IMR-90 (cell line): ENCODE measurements at regions not wholly inside any gene's neighbourhood (a gene's known extent, or its start where the extent isn't known, plus 50 kb on each side); places are given as distances from the start of the nearest gene placed in this dataset.

ENCODE experiments used
- ATAC-seq: fragments of 200-7000 bp; cut with Tn5 transposase; 2 replicates; pipeline ENCODE4 v1.9.1; 2020; ENCODE audit warnings: low read depth, mild to moderate bottlenecking, moderate library complexity
- BruUV-seq: library from RNA; stranded (reverse); fragments of 400-500 nt; replicated peaks from 2 replicates; lab custom pipeline; 2021; lab: Mats Ljungman, UMichigan
- CTCF ChIA-PET: fragments of 300-600 bp; formaldehyde crosslinking; extraction: SDS; loops from one replicate; lab custom pipeline; 2021; ENCODE audit warnings: antibody characterized with exemption; lab: Yijun Ruan, JAX
- POLR2A ChIA-PET: fragments of 300-600 bp; sonication (Branson Sonifier 250); formaldehyde crosslinking; loops from one replicate; lab custom pipeline; 2022; ENCODE audit warnings: antibody characterized with exemption; ENCODE audit not compliant: unreplicated experiment; lab: Charles Lee
- DNase-seq: peaks from one replicate; pipeline ENCODE4 v3.0.0; 2013
- H2AFZ ChIP-seq: replicated peaks from 2 replicates; pipeline ENCODE3; 2013; ENCODE audit warnings: low read length, mild to moderate bottlenecking; ENCODE audit not compliant: poor library complexity
- H2AK5ac ChIP-seq: 2 replicates; pipeline ENCODE4 v1.6.1; 2013; ENCODE audit warnings: low read depth, low read length, inconsistent platforms
- H2AK9ac ChIP-seq: replicated peaks from 2 replicates; pipeline ENCODE3; 2013; ENCODE audit warnings: mild to moderate bottlenecking, low read depth, low read length, moderate library complexity; ENCODE audit not compliant: poor library complexity
- H2BK120ac ChIP-seq: 2 replicates; pipeline ENCODE4 v1.6.1; 2013; ENCODE audit warnings: low read depth, low read length, inconsistent platforms
- H2BK15ac ChIP-seq: 3 replicates; pipeline ENCODE4 v1.6.1; 2013; ENCODE audit warnings: low read depth, low read length, inconsistent platforms
- H2BK20ac ChIP-seq: 2 replicates; pipeline ENCODE4 v1.6.1; 2013; ENCODE audit warnings: low read depth, mild to moderate bottlenecking, inconsistent platforms, low read length, moderate library complexity
- H2BK5ac ChIP-seq: 2 replicates; pipeline ENCODE4 v1.6.1; 2013; ENCODE audit warnings: mild to moderate bottlenecking, low read depth, low read length, inconsistent platforms; ENCODE audit not compliant: poor library complexity, severe bottlenecking
- H3K14ac ChIP-seq: replicated peaks from 2 replicates; pipeline ENCODE4 v1.6.1; 2013; ENCODE audit warnings: low read depth, low read length, inconsistent platforms
- H3K18ac ChIP-seq: 2 replicates; pipeline ENCODE4 v1.6.1; 2013; ENCODE audit warnings: low read depth, low read length, control low read depth
- H3K23ac ChIP-seq: 2 replicates; pipeline ENCODE4 v1.6.1; 2013; ENCODE audit warnings: low read depth, low read length, inconsistent platforms
- H3K27ac ChIP-seq: 2 replicates; pipeline ENCODE4 v1.5.1; 2013; ENCODE audit warnings: mild to moderate bottlenecking, control low read depth, low read length; ENCODE audit not compliant: insufficient read depth
- H3K27me3 ChIP-seq: 2 replicates; pipeline ENCODE4 v1.6.1; 2013; ENCODE audit warnings: low read length; ENCODE audit not compliant: control insufficient read depth, insufficient read depth
- H3K36me3 ChIP-seq: 2 replicates; pipeline ENCODE4 v1.6.1; 2013; ENCODE audit warnings: low read length, mixed read lengths; ENCODE audit not compliant: control insufficient read depth, insufficient read depth
- H3K4ac ChIP-seq: 2 replicates; pipeline ENCODE4 v1.6.1; 2013; ENCODE audit warnings: low read depth, low read length, inconsistent platforms
- H3K4me1 ChIP-seq: 2 replicates; pipeline ENCODE4 v1.6.1; 2013; ENCODE audit warnings: low read length, mixed read lengths; ENCODE audit not compliant: control insufficient read depth, insufficient read depth
- H3K4me2 ChIP-seq: 2 replicates; pipeline ENCODE4 v1.6.1; 2013; ENCODE audit warnings: low read depth, mild to moderate bottlenecking, control low read depth, low read length, moderate library complexity
- H3K4me3 ChIP-seq: 2 replicates; pipeline ENCODE4 v1.5.1; 2013; ENCODE audit warnings: low read depth, mild to moderate bottlenecking, control low read depth, low read length, moderate library complexity; ENCODE audit not compliant: insufficient read depth
- H3K56ac ChIP-seq: 2 replicates; pipeline ENCODE4 v1.6.1; 2013; ENCODE audit warnings: low read length, inconsistent platforms; ENCODE audit not compliant: insufficient read depth; ENCODE audit errors: extremely low read depth
- H3K79me1 ChIP-seq, 2 experiments: 2 replicates each; pipeline ENCODE4 v1.6.1; 2013; ENCODE audit warnings: low read length in 2 of 2, inconsistent platforms in 1 of 2, low read depth in 1 of 2
- H3K9ac ChIP-seq: 2 replicates; pipeline ENCODE4 v1.6.1; 2013; ENCODE audit warnings: low read depth, low read length, control low read depth
- H3K9me1 ChIP-seq: 2 replicates; pipeline ENCODE4 v1.6.1; 2013; ENCODE audit warnings: low read length, inconsistent platforms; ENCODE audit not compliant: insufficient read depth
- H3K9me3 ChIP-seq: 2 replicates; pipeline ENCODE4 v1.6.1; 2013; ENCODE audit warnings: low read length; ENCODE audit not compliant: control insufficient read depth, insufficient read depth
- H4K20me1 ChIP-seq: 2 replicates; pipeline ENCODE4 v1.6.1; 2013; ENCODE audit warnings: low read length, inconsistent platforms; ENCODE audit not compliant: insufficient read depth
- H4K5ac ChIP-seq: 2 replicates; pipeline ENCODE4 v1.6.1; 2013; ENCODE audit warnings: mild to moderate bottlenecking, low read depth, low read length, control low read depth
- H4K8ac ChIP-seq, 2 experiments: 2 replicates each; pipeline ENCODE4 v1.6.1; 2013; ENCODE audit warnings: low read depth in 2 of 2, low read length in 2 of 2, control low read depth in 1 of 2, inconsistent platforms in 1 of 2
- H4K91ac ChIP-seq: 2 replicates; pipeline ENCODE4 v1.6.1; 2013; ENCODE audit warnings: low read depth, low read length, inconsistent platforms; ENCODE audit not compliant: insufficient read depth
- CEBPB ChIP-seq: IDR thresholded peaks from 2 replicates; pipeline ENCODE4 v1.6.1; 2012; ENCODE audit warnings: low read depth, low read length, improper control_type of control experiment
- NFE2L2 ChIP-seq: fragments of 150-350 bp; IDR thresholded peaks from 2 replicates; pipeline ENCODE4 v1.6.1; 2016; ENCODE audit warnings: low read depth, mild to moderate bottlenecking, low read length
- POLR2A ChIP-seq: IDR thresholded peaks from 2 replicates; pipeline ENCODE4 v1.6.1; 2012; ENCODE audit warnings: mild to moderate bottlenecking, low read depth, low read length
- RAD21 ChIP-seq: IDR thresholded peaks from 2 replicates; pipeline ENCODE4 v1.6.1; 2012; ENCODE audit warnings: low read length, improper control_type of control experiment
- RCOR1 ChIP-seq: IDR thresholded peaks from 2 replicates; pipeline ENCODE4 v1.6.1; 2012; ENCODE audit warnings: mild to moderate bottlenecking, low read length, improper control_type of control experiment; ENCODE audit not compliant: insufficient replicate concordance
- RFX5 ChIP-seq: IDR thresholded peaks from 2 replicates; pipeline ENCODE4 v1.8.0; 2012; ENCODE audit warnings: low read depth, mild to moderate bottlenecking, low read length, moderate library complexity
- SMC3 ChIP-seq: fragments of 150-350 bp; IDR thresholded peaks from 2 replicates; pipeline ENCODE4 v1.6.1; 2016; ENCODE audit warnings: low read depth, mild to moderate bottlenecking, antibody characterized with exemption, low read length, moderate library complexity
- USF2 ChIP-seq: fragments of 150-350 bp; IDR thresholded peaks from 2 replicates; pipeline ENCODE4 v1.6.1; 2017; ENCODE audit warnings: mild to moderate bottlenecking, antibody characterized with exemption, low read length, low read depth
- WGBS, 2 experiments: methylation state at CpG; one replicate each; pipeline versions ENCODE4 v1.1.5 to v1.1.7; 2013; ENCODE audit warnings: missing lambda C conversion rate in 2 of 2; ENCODE audit not compliant: insufficient read length in 1 of 2; ENCODE audit errors: extremely low coverage in 2 of 2; 5-methylcytosine and 5-hydroxymethylcytosine counted together
- dilution Hi-C: fragments of 300-500 bp; cut with HindIII; formaldehyde crosslinking; loops from one replicate; pipeline ENCODE4 v1.14.3; 2018; ENCODE audit warnings: low sequenced_read_pairs; ENCODE audit not compliant: unreplicated experiment
- in situ Hi-C: fragments of 300-500 bp; cut with MboI; formaldehyde crosslinking; loops from 3 replicates; pipeline ENCODE4 v1.14.3; 2019; ENCODE audit warnings: low sequenced_read_pairs, inconsistent platforms, mixed read lengths
- intact Hi-C: fragments of 100-400 bp; cut with micrococcal nuclease; formaldehyde crosslinking; loops from 2 replicates; pipeline ENCODE4 v1.10.0; 2022
- TF ChIP-seq, protein P1 (sequence below): fragments of 150-350 bp; IDR thresholded peaks from 2 replicates; pipeline ENCODE4 v1.6.1; 2016; ENCODE audit warnings: low read depth, mild to moderate bottlenecking, low read length, moderate library complexity, borderline replicate concordance
- TF ChIP-seq, protein P2 (sequence below): conservative IDR thresholded peaks from 2 replicates; pipeline ENCODE4 v1.5.1; 2012; ENCODE audit warnings: mild to moderate bottlenecking, low read depth, low read length, improper control_type of control experiment

DNA sequence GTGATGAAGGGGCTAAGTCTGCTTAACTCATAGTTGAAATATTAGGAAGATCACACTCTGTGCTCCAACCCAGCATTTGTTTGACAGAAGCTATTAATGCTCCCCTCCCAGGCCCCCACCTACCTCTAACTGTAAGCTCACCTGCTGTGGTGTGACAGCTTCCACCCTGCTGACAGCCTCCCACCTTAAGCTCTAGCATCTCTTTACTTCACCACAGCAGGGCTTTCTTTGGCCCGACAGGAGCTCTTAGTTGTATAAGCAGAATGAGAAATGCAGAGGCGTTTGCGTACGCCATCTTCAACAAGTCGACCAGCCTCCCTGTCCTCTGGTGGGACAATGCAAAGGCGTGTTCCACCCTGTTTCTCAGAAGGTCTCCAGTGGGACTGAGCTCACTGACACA lies 80.1 kb upstream of the OSBPL8 start:
- no peak overlapping the region for H3K14ac ChIP-seq
- H4K5ac ChIP-seq: no peak overlapping the region
- CTCF ChIA-PET: no interaction called here
- peak overlapping the region; percentile 39 for H2AFZ ChIP-seq
- no peak for ATAC-seq
- H3K9ac ChIP-seq: no peak overlapping the region
- peaks cover 11% of the 10 kb centered on the region; the same call in 1 of the 2 replicates for H3K4me1 ChIP-seq
- peaks cover 11% of the 10 kb centered on the region for H3K9me1 ChIP-seq
- no peak overlapping the region for H3K4me3 ChIP-seq
- H2BK20ac ChIP-seq: no peak overlapping the region
- H3K79me1 ChIP-seq: no peaks in the 10 kb centered on the region
- no peak overlapping the region for H3K56ac ChIP-seq
- no peaks in the 10 kb centered on the region for H3K36me3 ChIP-seq
- no TSS peak for BruUV-seq
- H3K4me2 ChIP-seq: no peak overlapping the region
- H2BK15ac ChIP-seq: no peak overlapping the region; the same call in 2 of the 3 replicates
- no peak overlapping the region for H2BK5ac ChIP-seq
- no peak overlapping the region for H3K23ac ChIP-seq
- no peaks in the 10 kb centered on the region for H4K20me1 ChIP-seq
- H4K8ac ChIP-seq: no peak overlapping the region
- POLR2A ChIA-PET: no interaction called here
- intact Hi-C loops: no loop called here
- in situ Hi-C loops: no loop called here
- no peak overlapping the region; the same call in 1 of the 2 replicates for H2AK5ac ChIP-seq
- no CpG with 5 or more reads among the region's 6 CpGs for WGBS, 2 experiments
- TF ChIP-seq NFE2L2 (no peak), USF2 (no peak), RCOR1 (no peak), POLR2A (no peak), SMC3 (no peak), RAD21 (no peak), RFX5 (no peak), CEBPB (no peak)
- TF ChIP-seq, protein P1, sequence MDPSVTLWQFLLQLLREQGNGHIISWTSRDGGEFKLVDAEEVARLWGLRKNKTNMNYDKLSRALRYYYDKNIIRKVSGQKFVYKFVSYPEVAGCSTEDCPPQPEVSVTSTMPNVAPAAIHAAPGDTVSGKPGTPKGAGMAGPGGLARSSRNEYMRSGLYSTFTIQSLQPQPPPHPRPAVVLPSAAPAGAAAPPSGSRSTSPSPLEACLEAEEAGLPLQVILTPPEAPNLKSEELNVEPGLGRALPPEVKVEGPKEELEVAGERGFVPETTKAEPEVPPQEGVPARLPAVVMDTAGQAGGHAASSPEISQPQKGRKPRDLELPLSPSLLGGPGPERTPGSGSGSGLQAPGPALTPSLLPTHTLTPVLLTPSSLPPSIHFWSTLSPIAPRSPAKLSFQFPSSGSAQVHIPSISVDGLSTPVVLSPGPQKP: no peak
- TF ChIP-seq, protein P2, sequence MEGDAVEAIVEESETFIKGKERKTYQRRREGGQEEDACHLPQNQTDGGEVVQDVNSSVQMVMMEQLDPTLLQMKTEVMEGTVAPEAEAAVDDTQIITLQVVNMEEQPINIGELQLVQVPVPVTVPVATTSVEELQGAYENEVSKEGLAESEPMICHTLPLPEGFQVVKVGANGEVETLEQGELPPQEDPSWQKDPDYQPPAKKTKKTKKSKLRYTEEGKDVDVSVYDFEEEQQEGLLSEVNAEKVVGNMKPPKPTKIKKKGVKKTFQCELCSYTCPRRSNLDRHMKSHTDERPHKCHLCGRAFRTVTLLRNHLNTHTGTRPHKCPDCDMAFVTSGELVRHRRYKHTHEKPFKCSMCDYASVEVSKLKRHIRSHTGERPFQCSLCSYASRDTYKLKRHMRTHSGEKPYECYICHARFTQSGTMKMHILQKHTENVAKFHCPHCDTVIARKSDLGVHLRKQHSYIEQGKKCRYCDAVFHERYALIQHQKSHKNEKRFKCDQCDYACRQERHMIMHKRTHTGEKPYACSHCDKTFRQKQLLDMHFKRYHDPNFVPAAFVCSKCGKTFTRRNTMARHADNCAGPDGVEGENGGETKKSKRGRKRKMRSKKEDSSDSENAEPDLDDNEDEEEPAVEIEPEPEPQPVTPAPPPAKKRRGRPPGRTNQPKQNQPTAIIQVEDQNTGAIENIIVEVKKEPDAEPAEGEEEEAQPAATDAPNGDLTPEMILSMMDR: no peak
- no peak overlapping the region for H3K27ac ChIP-seq
- no peak for DNase-seq
- H2AK9ac ChIP-seq: peak overlapping the region; percentile 7
- no peak overlapping the region for H3K18ac ChIP-seq
- dilution Hi-C loops: no loop called here
- no peaks in the 10 kb centered on the region for H3K9me3 ChIP-seq
- H4K91ac ChIP-seq: no peak overlapping the region
- no peak overlapping the region for H3K4ac ChIP-seq
- no peaks in the 10 kb centered on the region for H3K27me3 ChIP-seq
- peak overlapping the region; percentile 42; the same call in 1 of the 2 replicates for H2BK120ac ChIP-seq
